ENCODE measurements at regions not wholly inside any gene's neighbourhood (a gene's known extent, or its start where the extent isn't known, plus 50 kb on each side); places are given as distances from the start of the nearest gene placed in this dataset.

GRCh38 chr2:136182315-136182714 is 64.4 kb upstream of the CXCR4 start:
- DNase-seq (ENCODE audit: low read depth) = no peak

- no peak for DNase-seq (ENCODE audit: low read depth)
Measured at GRCh38 chr2:136179602-136179975, 61.6 kb upstream of the CXCR4 start.

DNA sequence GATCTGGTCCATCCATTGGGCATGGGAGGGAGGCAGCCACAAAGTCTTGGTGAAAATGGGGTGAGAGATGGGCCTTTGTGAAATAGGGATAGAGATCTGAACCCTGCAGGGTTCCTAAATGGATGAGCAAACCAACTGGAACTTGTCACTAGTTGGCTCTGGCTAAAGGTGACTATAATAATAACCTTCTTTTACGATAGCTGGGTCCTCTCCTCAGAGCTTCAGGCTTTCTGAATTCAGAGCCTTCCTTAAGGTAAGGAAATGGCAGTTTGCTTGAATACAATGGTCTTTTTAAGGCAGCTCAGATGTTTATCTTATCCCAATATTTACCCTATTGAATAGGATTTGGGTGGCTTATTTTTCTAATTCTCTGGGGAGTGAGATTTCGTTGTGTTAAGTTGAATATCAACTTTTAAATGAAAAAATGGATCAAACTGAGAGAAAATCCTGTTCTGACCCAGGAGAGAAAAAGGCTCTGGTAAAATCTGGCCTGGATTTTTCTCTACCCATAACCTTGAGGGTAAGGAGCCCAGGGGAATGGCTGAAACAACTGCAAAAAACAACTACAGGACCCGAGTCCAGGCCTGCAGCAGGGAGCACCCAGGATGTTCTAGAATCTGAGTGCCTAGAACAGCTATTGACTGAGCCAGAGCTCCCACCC is 61.1 kb upstream of the CXCR4 start:
- no peak for DNase-seq (ENCODE audit: low read depth)

DNA sequence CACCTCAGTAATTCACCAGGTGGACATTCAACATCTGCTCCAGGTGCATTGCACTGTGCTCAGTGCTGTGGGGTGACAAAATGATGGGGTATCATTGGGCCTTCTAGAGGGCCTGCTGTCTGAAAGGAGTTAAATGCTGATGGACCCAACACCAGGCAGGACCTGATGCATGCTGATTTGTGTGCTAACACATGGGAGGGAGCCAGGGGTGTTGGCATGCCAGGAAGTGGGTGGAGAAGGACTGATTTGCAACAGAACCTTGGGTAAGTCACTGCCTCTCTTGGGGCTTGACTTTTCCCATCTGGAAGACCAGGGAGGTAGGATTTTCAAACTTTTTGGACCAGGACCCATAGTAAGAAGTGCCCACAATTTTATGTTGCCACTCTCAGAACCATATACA is 57.9 kb upstream of the CXCR4 start:
- DNase-seq (ENCODE audit: low read depth) = no peak

DNA sequence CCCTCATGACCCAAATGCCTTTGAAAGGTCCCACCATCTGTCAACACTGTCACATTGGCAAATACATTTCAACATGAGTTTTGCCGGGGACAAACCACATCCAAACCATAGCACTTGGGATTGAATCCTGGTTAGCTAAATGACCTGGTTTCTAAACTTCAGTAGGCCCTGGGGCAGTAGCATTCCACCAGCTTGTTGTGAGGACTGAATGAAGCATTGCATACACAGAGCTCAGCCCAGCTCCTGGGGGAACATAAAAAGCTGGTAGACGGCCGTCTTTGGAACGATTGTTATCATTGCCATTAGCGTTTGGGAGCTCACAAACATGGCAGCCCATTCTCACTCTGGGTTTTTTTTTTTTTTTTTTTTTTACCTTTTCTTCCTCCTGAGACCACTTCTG is 57.5 kb upstream of the CXCR4 start:
- no peak for DNase-seq (ENCODE audit: low read depth)

DNA sequence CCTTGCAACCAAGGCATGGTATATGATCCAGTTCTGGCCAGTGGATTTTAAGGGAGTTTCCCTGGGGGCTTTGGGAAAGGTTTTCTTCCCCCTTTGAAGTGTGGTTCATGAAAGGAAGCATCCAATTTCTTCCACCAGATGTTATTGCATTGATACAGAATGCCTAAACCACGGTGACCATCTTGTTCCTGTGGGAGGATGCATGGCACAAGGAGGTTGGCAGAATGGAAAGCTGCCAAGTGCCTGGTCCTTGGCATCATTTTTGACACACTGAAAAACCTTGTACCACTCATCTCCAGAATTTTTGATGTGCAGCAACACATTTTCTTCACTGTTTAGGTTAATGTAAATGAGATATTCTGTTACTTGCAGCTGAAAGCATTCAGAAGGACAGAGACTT is 55.2 kb upstream of the CXCR4 start:
- DNase-seq (ENCODE audit: low read depth) = no peak

DNA sequence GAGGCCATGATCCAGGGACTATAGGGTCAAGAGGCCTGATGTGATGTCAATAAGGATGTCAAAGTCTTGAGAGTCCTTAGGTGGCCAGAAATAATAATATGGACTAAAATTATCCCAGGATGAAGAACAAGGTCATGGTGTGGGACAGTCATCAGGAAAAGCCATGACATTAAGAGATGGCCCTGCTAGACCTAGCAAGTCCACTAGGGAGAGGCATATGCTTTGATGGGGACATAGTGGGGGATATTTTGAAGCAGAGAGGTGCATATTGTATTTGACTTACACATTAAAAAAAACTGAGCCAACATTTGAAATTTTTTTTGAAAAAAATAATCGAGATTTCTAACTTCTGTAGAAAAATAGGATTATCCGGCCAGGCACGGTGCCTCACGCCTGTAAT is 53.3 kb upstream of the CXCR4 start:
- DNase-seq (ENCODE audit: low read depth) = no peak

- DNase-seq (ENCODE audit: low read depth) = no peak
Measured at GRCh38 chr2:136168720-136169119, 50.8 kb upstream of the CXCR4 start.

GRCh38 chr2:136167721-136168475 is 49.9 kb upstream of the CXCR4 start:
- DNase-seq (ENCODE audit: low read depth) = no peak
